GM21717 (cell line): ENCODE measurements at regions not wholly inside any gene's neighbourhood (a gene's known extent, or its start where the extent isn't known, plus 50 kb on each side); places are given as distances from the start of the nearest gene placed in this dataset.

Experiments used
- ATAC-seq: cut with Tn5 transposase; IDR thresholded peaks from one replicate; pipeline ENCODE4 v1.9.1; 2021; ENCODE audit warnings: mild to moderate bottlenecking, moderate library complexity; ENCODE audit not compliant: unreplicated experiment

DNA sequence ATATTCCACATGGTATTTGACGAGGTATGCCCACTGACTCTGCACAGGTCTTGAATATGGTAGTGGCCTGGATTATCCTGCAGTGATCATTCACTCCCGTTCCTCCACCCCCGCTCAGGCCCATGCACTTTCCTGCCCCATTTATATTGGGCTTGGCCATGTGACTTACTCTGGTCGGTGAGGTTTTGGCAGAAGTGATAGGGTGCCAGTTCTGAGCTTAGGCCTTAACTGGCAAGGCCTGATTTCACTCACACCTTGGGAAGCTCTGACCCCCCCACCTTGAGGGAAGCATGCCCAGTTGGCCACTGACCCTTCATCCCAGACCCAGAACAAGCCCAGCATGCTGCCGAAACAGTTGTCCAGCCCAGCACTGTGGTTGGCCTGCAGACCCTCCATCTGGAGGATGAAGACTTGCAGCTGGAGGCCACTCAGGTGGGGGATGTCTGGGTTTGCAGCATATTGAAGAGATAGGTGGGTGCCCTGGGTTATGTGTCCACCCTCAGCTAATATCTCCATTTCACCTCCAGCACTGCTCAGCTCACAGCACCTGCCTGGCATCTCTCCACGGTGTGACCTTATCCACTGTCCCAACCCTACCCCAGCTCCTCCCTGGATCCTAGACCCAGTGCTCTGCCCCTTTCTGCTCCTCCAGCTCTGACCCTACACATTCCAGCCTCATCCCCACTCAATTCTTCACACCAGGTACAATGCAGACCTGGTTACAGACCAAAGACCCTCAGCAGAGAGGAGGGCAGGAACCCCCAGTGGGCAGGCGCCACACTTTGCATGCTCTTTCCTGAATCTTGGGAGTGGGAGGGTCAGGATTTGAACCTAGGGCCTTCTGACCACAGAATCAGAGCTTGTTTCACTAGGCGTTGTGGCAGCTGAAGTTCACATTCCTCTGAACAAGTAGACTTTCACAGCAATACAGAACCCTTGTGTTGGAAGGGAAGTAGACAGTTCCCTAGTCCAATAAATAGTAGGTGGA, 138.1 kb upstream of the CHST15 start:
- ATAC-seq: no peak

DNA sequence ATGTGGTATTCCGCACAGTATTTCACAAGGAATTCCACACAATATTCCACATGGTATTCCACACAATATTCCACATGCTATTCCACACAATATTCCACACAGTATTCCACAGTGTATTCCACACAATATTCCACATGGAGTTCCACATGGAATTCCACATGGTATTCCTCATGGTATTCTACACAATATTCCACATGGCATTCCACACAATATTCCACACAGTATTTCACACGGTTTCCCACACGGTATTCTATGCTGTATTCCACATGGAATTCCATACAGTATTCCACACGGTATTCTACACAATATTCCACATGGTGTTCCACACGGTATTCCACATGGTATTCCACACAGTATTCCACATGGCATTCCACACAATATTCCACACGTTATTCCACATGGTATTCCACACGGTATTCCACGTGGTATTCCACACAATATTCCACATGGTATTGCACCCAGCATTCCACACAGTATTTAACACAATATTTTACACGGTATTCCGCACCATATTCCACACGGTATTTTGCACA, 137.3 kb upstream of the CHST15 start:
- ATAC-seq: no peak

- no peak for ATAC-seq
Observed at GRCh38 chr10:124229989-124230634, 136.7 kb upstream of the CHST15 start.

GRCh38 chr10:124229201-124229988, 136.0 kb upstream of the CHST15 start:
- no peak for ATAC-seq

DNA sequence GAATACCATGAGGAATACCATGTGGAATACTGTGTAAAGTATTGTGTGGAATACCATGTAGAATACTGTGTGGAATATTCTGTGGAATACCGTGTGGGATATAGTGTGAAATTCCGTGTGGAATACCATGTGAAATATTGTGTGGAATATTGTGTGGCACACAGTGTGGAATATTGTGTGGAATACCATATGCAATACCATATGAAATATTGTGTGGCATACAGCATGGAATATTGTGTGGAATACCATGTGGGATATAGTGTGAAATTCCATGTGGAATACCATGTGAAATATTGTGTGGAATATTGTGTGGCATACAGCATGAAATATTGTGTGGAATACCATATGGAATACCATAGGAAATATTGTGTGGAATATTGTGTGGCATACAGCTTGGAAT, 135.1 kb upstream of the CHST15 start:
- no peak for ATAC-seq

- ATAC-seq: no peak
Observed at GRCh38 chr10:124227988-124228387, 134.6 kb upstream of the CHST15 start.

DNA sequence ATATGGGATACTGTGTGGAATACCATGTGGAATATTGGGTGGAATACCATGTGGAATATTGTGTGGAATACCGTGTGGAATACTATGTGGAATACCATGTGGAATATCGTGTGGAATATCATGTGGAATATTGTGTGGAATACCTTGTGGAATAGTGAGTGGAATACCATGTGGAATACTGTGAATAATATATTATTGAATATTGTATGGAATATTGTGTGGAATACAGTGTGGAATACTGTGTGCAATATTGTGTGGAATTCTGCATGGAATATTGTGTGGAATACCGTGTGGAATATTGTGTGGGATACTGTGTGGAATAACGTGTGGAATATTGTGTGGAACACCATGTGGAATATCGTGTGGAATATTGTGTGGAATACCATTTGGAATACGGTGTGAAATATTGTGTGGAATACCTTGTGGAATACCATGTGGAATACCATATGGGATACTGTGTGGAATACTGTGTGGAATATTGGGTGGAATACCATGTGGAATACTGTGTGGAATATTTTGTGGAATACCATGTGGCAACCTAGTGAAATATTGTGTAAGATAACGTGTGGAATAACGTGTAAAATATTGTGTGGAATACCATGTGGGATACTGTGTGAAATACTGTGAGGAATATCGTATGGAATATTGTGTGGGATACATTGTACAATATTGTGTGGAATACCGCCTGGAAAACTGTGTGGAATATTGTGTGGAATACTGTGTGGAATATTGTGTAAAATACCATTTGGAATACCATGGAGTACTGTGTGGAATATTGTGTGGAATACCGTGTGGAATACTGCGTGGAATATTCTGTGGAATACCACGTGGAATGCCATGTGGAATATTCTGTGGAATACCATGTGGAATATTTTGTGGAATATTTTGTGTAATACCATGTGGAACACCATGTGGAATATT, 133.9 kb upstream of the CHST15 start:
- no peak for ATAC-seq

GRCh38 chr10:124226271-124227054, 133.1 kb upstream of the CHST15 start:
- no peak for ATAC-seq

DNA sequence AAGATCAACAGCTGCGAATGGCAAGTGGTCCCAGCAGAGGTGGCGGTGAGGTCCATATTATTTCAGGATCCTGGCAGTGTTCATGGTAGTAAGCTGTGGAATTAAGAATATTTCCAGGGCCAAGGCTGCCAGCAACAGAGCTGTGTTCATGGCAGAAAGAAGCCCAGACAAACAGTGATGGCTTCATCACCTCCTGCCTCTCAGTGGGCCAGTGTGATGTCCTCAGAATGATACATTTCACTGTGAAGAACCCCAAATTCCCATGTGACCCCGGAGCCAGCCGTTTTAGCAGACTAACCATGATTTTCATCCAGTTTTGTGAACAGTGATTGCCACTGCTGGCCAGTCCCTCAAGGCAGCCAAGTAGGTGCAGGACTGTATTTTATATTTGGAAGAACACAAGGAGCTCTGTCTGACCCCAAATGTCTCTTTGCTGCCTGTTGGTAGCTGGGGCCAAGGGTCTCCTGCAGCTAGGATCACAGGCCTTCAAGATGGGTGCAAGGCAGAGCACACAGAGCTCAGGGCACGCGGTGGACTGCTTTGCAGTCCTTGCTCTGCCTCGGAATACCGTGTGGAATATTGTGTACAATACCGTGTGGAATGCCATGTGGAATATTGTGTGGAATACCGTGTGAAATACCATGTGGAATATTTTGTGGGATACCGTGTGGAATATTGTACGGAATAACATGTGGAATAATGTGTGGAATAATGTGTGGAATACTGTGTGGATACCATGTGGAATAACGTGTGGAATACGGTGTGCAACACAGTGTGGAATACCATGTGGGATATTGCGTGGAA, 132.3 kb upstream of the CHST15 start:
- no peak for ATAC-seq

DNA sequence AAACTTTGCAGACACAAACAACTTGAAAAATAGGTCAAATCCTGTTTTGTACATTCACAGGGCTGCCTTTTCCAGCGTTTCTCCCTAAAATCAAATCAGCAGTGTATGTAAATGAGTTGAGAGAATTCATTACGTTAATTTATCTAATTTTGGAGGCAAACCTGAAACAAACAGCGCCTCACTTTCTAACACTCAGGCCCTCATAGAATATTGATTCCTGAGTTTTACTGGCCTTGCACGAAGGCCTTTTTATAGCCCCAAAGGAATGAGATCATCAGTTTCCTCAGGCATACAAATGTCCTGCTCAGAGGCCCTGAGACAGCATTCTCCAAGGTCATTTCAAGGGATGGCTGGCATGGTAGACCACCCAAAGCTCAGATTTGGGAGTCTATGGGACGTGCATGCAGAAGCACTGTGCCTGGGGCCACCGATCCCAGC, 131.7 kb upstream of the CHST15 start:
- no peak for ATAC-seq

- ATAC-seq: no peak
Observed at GRCh38 chr10:124224331-124225028, 131.1 kb upstream of the CHST15 start.

DNA sequence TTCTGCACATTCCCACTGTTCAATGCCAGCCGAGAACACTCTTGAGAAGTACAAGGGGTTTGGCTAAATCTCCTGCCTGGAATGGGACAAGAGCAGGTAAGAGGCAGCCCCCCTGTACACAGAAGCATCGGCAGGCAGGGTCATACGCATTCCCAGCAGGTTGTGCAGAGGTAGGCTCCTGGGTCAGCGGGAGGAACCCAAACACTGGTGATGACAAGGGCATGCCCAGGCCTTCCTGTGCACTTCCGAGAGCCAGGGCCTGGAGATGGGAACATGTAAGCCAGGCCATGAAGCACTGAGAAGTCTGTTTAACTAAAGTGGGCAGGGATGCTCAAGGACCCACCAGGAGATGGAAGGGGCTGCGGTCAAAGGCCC, 130.3 kb upstream of the CHST15 start:
- ATAC-seq: no peak

- no peak for ATAC-seq
Observed at GRCh38 chr10:124222988-124223710, 129.8 kb upstream of the CHST15 start.

- peak; percentile 10 for ATAC-seq
Observed at GRCh38 chr10:124222318-124222987, 129.1 kb upstream of the CHST15 start.

DNA sequence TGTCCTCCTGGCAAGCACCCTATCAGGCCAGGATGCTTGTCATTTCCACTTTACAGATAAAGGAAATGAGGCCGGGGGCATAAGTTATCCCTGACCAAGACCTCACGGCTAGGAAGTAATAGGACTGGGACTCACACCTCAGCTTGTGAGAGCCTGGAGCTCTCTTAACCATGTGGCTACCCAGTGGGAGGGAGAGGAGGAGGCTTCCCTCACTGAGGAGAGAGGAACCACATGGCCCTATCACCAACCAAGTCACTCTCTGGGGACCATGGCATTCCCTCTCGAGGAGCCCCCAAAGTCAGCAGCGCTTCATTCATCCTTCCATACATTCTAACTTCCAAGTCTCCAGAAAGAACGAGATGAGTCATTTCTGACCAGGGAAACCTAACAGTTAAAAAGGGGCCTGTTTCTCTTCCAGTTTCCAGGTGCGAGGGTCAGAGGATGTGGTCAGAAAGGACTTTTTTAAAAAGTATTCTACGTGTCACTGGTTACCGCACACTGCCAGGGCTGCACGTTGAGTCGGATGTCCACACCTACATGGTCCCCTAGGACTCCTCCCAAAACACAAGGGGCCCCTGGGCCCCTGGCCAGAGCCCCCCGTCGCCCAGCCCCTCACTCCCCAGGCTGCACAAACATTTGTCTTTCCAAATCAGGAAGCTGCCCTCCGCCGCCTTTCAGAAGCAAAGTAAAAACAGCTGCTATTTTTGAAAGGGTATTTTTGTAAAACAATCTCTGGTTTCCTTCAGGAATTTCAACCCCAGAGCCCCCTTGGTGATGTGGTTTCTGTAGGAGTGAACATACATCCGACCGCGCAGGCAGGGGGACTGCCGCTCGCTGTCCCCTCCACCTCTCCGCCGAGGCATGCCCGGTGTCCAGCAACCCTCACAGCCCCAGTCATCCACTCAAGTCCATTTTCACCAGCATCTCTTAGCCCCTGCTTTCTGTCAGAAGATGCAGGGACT, 128.2 kb upstream of the CHST15 start:
- peak; percentile 67 for ATAC-seq

- no peak for ATAC-seq
Observed at GRCh38 chr10:124220971-124221355, 127.6 kb upstream of the CHST15 start.
